ENCODE measurements at regions not wholly inside any gene's neighbourhood (a gene's known extent, or its start where the extent isn't known, plus 50 kb on each side); places are given as distances from the start of the nearest gene placed in this dataset.

DNA sequence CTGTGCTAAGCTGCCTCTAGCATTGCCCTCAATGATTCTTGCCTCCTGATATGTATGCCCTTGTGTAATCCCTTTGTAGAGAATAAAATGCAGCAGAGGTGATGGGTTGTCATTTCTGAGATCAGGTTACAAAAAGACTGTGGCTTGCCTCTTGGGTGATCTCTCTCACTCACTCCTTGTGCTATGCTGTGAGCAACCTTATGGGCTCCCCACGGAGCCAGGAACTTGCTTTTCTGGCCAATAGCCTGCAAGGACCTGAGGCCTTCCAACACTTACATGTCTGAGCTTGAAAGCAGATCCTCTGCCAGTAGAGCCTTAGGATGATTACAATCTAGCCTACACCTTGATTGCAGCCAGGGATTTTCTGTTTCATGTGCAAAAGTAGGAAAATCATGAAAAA lies 123.1 kb upstream of the XIRP2 start:
- no peak overlapping the region for H3K9ac ChIP-seq (ENCODE audit: insufficient read depth in 1 of 2, low read length in 2 of 2)
- no peaks in the 10 kb centered on the region for H3K4me1 ChIP-seq (ENCODE audit: control insufficient read depth in 5 of 5, insufficient read depth in 5 of 5, low read length in 5 of 5)
- H3K36me3 ChIP-seq (ENCODE audit: control insufficient read depth in 4 of 4, insufficient read depth in 4 of 4, low read length in 4 of 4) = no peaks in the 10 kb centered on the region
- no peak for TF ChIP-seq CTCF (IDR thresholded peaks at IDR 0.05; ENCODE audit: control extremely low read depth, extremely low read depth)
- H3K27ac ChIP-seq (ENCODE audit: low read depth in 1 of 2, low read length in 1 of 2) = no peak overlapping the region
- no peaks in the 10 kb centered on the region for H3K27me3 ChIP-seq (ENCODE audit: control insufficient read depth in 3 of 3, insufficient read depth in 3 of 3, low read length in 2 of 3)
- no peak overlapping the region for H3K4me3 ChIP-seq
- 59 to 79% methylated on average over 1 of the region's 1 CpG for WGBS, 2 donors
- ATAC-seq (ENCODE audit: insufficient read depth, low FRiP score) (no peak), DNase-seq (no peak)
- no peaks in the 10 kb centered on the region for H3K9me3 ChIP-seq (ENCODE audit: control insufficient read depth in 4 of 4, insufficient read depth in 3 of 4, low read length in 3 of 4)

DNA sequence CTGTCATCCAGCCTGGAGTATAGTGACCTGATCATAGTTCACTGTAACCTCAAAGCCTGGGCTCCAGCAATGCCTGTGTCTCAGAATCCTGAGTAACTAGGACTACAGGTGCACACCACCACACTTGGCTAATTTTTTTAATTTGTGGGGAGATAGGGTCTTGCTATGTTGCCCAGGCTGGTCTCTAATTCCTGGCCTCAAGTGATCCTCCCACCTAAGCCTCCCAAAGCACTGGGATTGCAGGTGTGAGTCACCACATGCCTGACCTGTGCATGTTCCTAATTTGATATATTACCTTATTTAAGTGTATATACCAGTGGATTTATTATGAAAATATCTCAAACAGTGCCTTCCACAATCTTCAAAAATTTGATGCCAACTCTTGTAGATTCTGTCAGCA lies 123.6 kb upstream of the XIRP2 start:
- TF ChIP-seq CTCF (IDR thresholded peaks at IDR 0.05; ENCODE audit: control extremely low read depth, extremely low read depth) = no peak
- Histone ChIP-seq H3K9ac (ENCODE audit: insufficient read depth in 1 of 2, low read length in 2 of 2) (no peak overlapping the region), H3K4me1 (ENCODE audit: control insufficient read depth in 5 of 5, insufficient read depth in 5 of 5, low read length in 5 of 5) (no peaks in the 10 kb centered on the region), H3K27ac (ENCODE audit: low read depth in 1 of 2, low read length in 1 of 2) (no peak overlapping the region), H3K27me3 (ENCODE audit: control insufficient read depth in 3 of 3, insufficient read depth in 3 of 3, low read length in 2 of 3) (no peaks in the 10 kb centered on the region), H3K4me3 (no peak overlapping the region), H3K9me3 (ENCODE audit: control insufficient read depth in 4 of 4, insufficient read depth in 3 of 4, low read length in 3 of 4) (no peaks in the 10 kb centered on the region), H3K36me3 (ENCODE audit: control insufficient read depth in 4 of 4, insufficient read depth in 4 of 4, low read length in 4 of 4) (no peaks in the 10 kb centered on the region)
- ATAC-seq (ENCODE audit: insufficient read depth, low FRiP score) (no peak), DNase-seq (no peak)

DNA sequence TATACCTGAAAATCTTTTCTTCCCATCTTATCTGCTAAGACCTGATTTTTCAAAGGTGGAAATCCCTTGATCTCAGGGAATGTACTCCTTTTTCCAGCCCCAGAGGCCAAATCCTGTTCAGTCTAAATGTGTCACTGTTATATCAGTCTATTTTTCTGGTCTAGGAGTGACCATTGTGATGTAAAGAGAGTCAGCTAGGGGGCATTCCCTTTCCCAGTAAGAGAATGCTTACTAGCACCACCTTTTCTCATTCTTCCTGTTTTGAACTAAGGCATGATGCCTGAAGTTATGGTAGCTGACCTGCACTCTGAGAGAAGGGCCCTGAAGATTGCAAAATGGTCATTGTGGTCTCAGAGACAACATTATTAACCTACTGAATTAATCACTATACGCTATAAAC lies 124.1 kb upstream of the XIRP2 start:
- Histone ChIP-seq H3K36me3 (ENCODE audit: control insufficient read depth in 4 of 4, insufficient read depth in 4 of 4, low read length in 4 of 4) (no peaks in the 10 kb centered on the region), H3K4me3 (no peak overlapping the region), H3K27ac (ENCODE audit: low read depth in 1 of 2, low read length in 1 of 2) (no peak overlapping the region), H3K4me1 (ENCODE audit: control insufficient read depth in 5 of 5, insufficient read depth in 5 of 5, low read length in 5 of 5) (no peaks in the 10 kb centered on the region), H3K9ac (ENCODE audit: insufficient read depth in 1 of 2, low read length in 2 of 2) (no peak overlapping the region), H3K27me3 (ENCODE audit: control insufficient read depth in 3 of 3, insufficient read depth in 3 of 3, low read length in 2 of 3) (no peaks in the 10 kb centered on the region), H3K9me3 (ENCODE audit: control insufficient read depth in 4 of 4, insufficient read depth in 3 of 4, low read length in 3 of 4) (no peaks in the 10 kb centered on the region)
- ATAC-seq (ENCODE audit: insufficient read depth, low FRiP score) (no peak), DNase-seq (no peak)
- TF ChIP-seq CTCF (IDR thresholded peaks at IDR 0.05; ENCODE audit: control extremely low read depth, extremely low read depth) = no peak
- 94 to 95% methylated on average over 1 of the region's 1 CpG for WGBS, 2 donors

GRCh38 chr2:166762746-166763145 lies 125.5 kb upstream of the XIRP2 start:
- no peaks in the 10 kb centered on the region for H3K36me3 ChIP-seq (ENCODE audit: control insufficient read depth in 4 of 4, insufficient read depth in 4 of 4, low read length in 4 of 4)
- no peaks in the 10 kb centered on the region for H3K4me1 ChIP-seq (ENCODE audit: control insufficient read depth in 5 of 5, insufficient read depth in 5 of 5, low read length in 5 of 5)
- H3K27me3 ChIP-seq (ENCODE audit: control insufficient read depth in 3 of 3, insufficient read depth in 3 of 3, low read length in 2 of 3) = no peaks in the 10 kb centered on the region
- ATAC-seq (ENCODE audit: insufficient read depth, low FRiP score) (no peak), DNase-seq (no peak)
- H3K27ac ChIP-seq (ENCODE audit: low read depth in 1 of 2, low read length in 1 of 2) = no peak overlapping the region
- no peak overlapping the region for H3K4me3 ChIP-seq
- 88 to 93% methylated on average over 2 of the region's 2 CpGs for WGBS, 2 donors
- no peak for TF ChIP-seq CTCF (IDR thresholded peaks at IDR 0.05; ENCODE audit: control extremely low read depth, extremely low read depth)
- H3K9ac ChIP-seq (ENCODE audit: insufficient read depth in 1 of 2, low read length in 2 of 2) = no peak overlapping the region
- no peaks in the 10 kb centered on the region for H3K9me3 ChIP-seq (ENCODE audit: control insufficient read depth in 4 of 4, insufficient read depth in 3 of 4, low read length in 3 of 4)

Data from lung (tissue), 11 donors.